ENCODE measurements at regions not wholly inside any gene's neighbourhood (a gene's known extent, or its start where the extent isn't known, plus 50 kb on each side); places are given as distances from the start of the nearest gene placed in this dataset.

- TF ChIP-seq POLR2AphosphoS5 (IDR thresholded peaks at IDR 0.05; ENCODE audit: low read length) (no peak), EZH2 (IDR thresholded peaks at IDR 0.05; ENCODE audit: borderline replicate concordance, control insufficient read depth, low read depth, low read length) (no peak), ASH2L (IDR thresholded peaks at IDR 0.05; ENCODE audit: borderline replicate concordance, low read depth) (no peak)
Observed at GRCh38 chr18:41226186-41226585, 728.8 kb upstream of the PIK3C3 start.

All from GM12878 (cell line).